CD4-positive, alpha-beta memory T cell (primary cell): ENCODE measurements at regions not wholly inside any gene's neighbourhood (a gene's known extent, or its start where the extent isn't known, plus 50 kb on each side); places are given as distances from the start of the nearest gene placed in this dataset.

Experiments used
- CTCF ChIA-PET: fragments of 350-600 bp; sonication (Branson Sonifier 250); formaldehyde crosslinking; loops from one replicate; lab custom pipeline; 2021; ENCODE audit warnings: inconsistent platforms; ENCODE audit not compliant: partially characterized antibody; lab: Charles Lee
- POLR2A ChIA-PET: fragments of 350-600 bp; sonication (Branson Sonifier 250); formaldehyde crosslinking; loops from one replicate; lab custom pipeline; 2021; ENCODE audit not compliant: partially characterized antibody; lab: Charles Lee
- DNase-seq, 5 donors: peaks; one replicate each; pipeline versions ENCODE4 v3.0.0 to v3.0.0-alpha.2; 2020 to 2022; ENCODE audit warnings: mixed read lengths in 1 of 5
- H3K27ac ChIP-seq: one replicate; pipeline ENCODE4 v1.7.0; 2013; ENCODE audit warnings: low read depth, low read length
- H3K27me3 ChIP-seq: 2 replicates; pipeline ENCODE4 v1.7.0; 2013; ENCODE audit warnings: mild to moderate bottlenecking, low read length, moderate library complexity; ENCODE audit not compliant: insufficient read depth
- H3K36me3 ChIP-seq: 2 replicates; pipeline ENCODE4 v1.7.0; 2013; ENCODE audit warnings: mild to moderate bottlenecking, low read length, moderate library complexity; ENCODE audit not compliant: insufficient read depth
- H3K4me1 ChIP-seq: 2 replicates; pipeline ENCODE4 v1.7.0; 2013; ENCODE audit warnings: mild to moderate bottlenecking, low read length, moderate library complexity; ENCODE audit not compliant: insufficient read depth
- H3K4me3 ChIP-seq, 2 donors: one replicate each; pipeline ENCODE4 v1.7.0; 2013; ENCODE audit warnings: low read length in 2 of 2, mild to moderate bottlenecking in 1 of 2
- H3K9me3 ChIP-seq, 2 donors: one replicate each; pipeline ENCODE4 v1.7.0; 2013; ENCODE audit warnings: low read length in 2 of 2, control low read depth in 1 of 2; ENCODE audit not compliant: control insufficient read depth in 1 of 2
- H3K27ac Mint-ChIP-seq, 7 donors: one replicate each; pipeline ENCODE4 v1.8.0; 2020 to 2021; ENCODE audit warnings: mixed read lengths in 7 of 7, mild to moderate bottlenecking in 6 of 7, inconsistent platforms in 3 of 7, moderate library complexity in 3 of 7
- H3K27me3 Mint-ChIP-seq, 2 donors: one replicate each; pipeline ENCODE4 v1.8.0; 2020 to 2021; ENCODE audit warnings: mixed read lengths in 2 of 2
- H3K36me3 Mint-ChIP-seq, 2 donors: one replicate each; pipeline ENCODE4 v1.8.0; 2020 to 2021; ENCODE audit warnings: mixed read lengths in 2 of 2, inconsistent platforms in 1 of 2, mild to moderate bottlenecking in 1 of 2
- H3K4me1 Mint-ChIP-seq, 4 donors: one replicate each; pipeline ENCODE4 v1.8.0; 2020 to 2021; ENCODE audit warnings: mixed read lengths in 4 of 4, mild to moderate bottlenecking in 1 of 4
- H3K4me3 Mint-ChIP-seq, 8 donors: one replicate each; pipeline ENCODE4 v1.8.0; 2020 to 2021; ENCODE audit warnings: mixed read lengths in 8 of 8, mild to moderate bottlenecking in 7 of 8, moderate library complexity in 6 of 8, inconsistent platforms in 3 of 8
- H3K9me3 Mint-ChIP-seq, 8 donors: one replicate each; pipeline ENCODE4 v1.8.0; 2020 to 2021; ENCODE audit warnings: mixed read lengths in 8 of 8, mild to moderate bottlenecking in 5 of 8, inconsistent platforms in 3 of 8, moderate library complexity in 1 of 8
- intact Hi-C: fragments of 100-400 bp; cut with micrococcal nuclease; formaldehyde crosslinking; loops from one replicate; pipeline ENCODE4 v1.15.1; 2023

- Histone ChIP-seq H3K27ac (no peak overlapping the region), H3K4me1 (no peaks in the 10 kb centered on the region), H3K4me3 (no peak overlapping the region), H3K9me3 (no peaks in the 10 kb centered on the region), H3K27me3 (no peaks in the 10 kb centered on the region), H3K36me3 (no peaks in the 10 kb centered on the region)
- POLR2A ChIA-PET, result no interaction called here
- Mint-ChIP-seq H3K27me3 (peaks cover 14 to 35% of the 10 kb centered on the region in 2 donors), H3K36me3 (peaks cover 0 to 4% of the 10 kb centered on the region in 2 donors), H3K9me3 (peaks cover 6 to 14% (median 9%) of the 10 kb centered on the region in 8 donors), H3K27ac (no peak overlapping the region), H3K4me3 (no peak overlapping the region), H3K4me1 (no peaks in the 10 kb centered on the region)
- CTCF ChIA-PET, result interaction anchor here (2.0 kb wide), 1 partner anchor 9 kb away, joined by 6 read pairs; no protein-coding TSS in a partner anchor
- no peak for DNase-seq
- intact Hi-C loops, result no loop called here
Observed at GRCh38 chr15:92531406-92531805, 124.2 kb downstream of the FAM174B start.

- Mint-ChIP-seq H3K27ac (no peak overlapping the region), H3K4me3 (no peak overlapping the region), H3K27me3 (peaks cover 13 to 28% of the 10 kb centered on the region in 2 donors), H3K36me3 (peaks cover 0 to 4% of the 10 kb centered on the region in 2 donors), H3K9me3 (peaks cover 0 to 5% (median 2%) of the 10 kb centered on the region in 8 donors), H3K4me1 (peaks cover 0 to 5% (median 0%) of the 10 kb centered on the region in 4 donors)
- Histone ChIP-seq H3K27me3 (no peaks in the 10 kb centered on the region), H3K9me3 (no peaks in the 10 kb centered on the region), H3K4me3 (no peak overlapping the region), H3K36me3 (no peaks in the 10 kb centered on the region), H3K27ac (no peak overlapping the region), H3K4me1 (no peaks in the 10 kb centered on the region)
- ChIA-PET CTCF (no interaction called here), POLR2A (no interaction called here)
- intact Hi-C loops, result no loop called here
- DNase-seq, result no peak
Observed at GRCh38 chr15:92528736-92529135, 126.8 kb downstream of the FAM174B start.

- no peak overlapping the region for H3K27ac Mint-ChIP-seq
- peaks cover 0 to 5% (median 0%) of the 10 kb centered on the region in 4 donors for H3K4me1 Mint-ChIP-seq
- CTCF ChIA-PET, result no interaction called here
- POLR2A ChIA-PET, result no interaction called here
- Histone ChIP-seq H3K4me1 (no peaks in the 10 kb centered on the region), H3K27me3 (no peaks in the 10 kb centered on the region), H3K9me3 (no peaks in the 10 kb centered on the region), H3K36me3 (no peaks in the 10 kb centered on the region), H3K4me3 (no peak overlapping the region), H3K27ac (no peak overlapping the region)
- no peak for DNase-seq
- peaks cover 13 to 23% of the 10 kb centered on the region in 2 donors for H3K27me3 Mint-ChIP-seq
- peaks cover 0 to 5% (median under 1%) of the 10 kb centered on the region in 8 donors for H3K9me3 Mint-ChIP-seq
- intact Hi-C loops, result no loop called here
- no peak overlapping the region for H3K4me3 Mint-ChIP-seq
- peaks cover 0 to 4% of the 10 kb centered on the region in 2 donors for H3K36me3 Mint-ChIP-seq
Observed at GRCh38 chr15:92527197-92527596, 128.4 kb downstream of the FAM174B start.

- Mint-ChIP-seq H3K36me3 (peaks cover 0 to 4% of the 10 kb centered on the region in 2 donors), H3K4me3 (peak overlapping the region in 1 of 8 donors; percentile 18), H3K4me1 (peaks cover 0 to 10% (median 3%) of the 10 kb centered on the region in 4 donors), H3K27ac (peak overlapping the region in 1 of 7 donors; percentile 71), H3K9me3 (peaks cover 0 to 5% (median under 1%) of the 10 kb centered on the region in 8 donors), H3K27me3 (peaks cover 9 to 16% of the 10 kb centered on the region in 2 donors)
- POLR2A ChIA-PET, result no interaction called here
- Histone ChIP-seq H3K36me3 (no peaks in the 10 kb centered on the region), H3K27me3 (no peaks in the 10 kb centered on the region), H3K9me3 (no peaks in the 10 kb centered on the region), H3K4me3 (no peak overlapping the region), H3K4me1 (no peaks in the 10 kb centered on the region), H3K27ac (no peak overlapping the region)
- intact Hi-C loops, result no loop called here
- CTCF ChIA-PET, result no interaction called here
- no peak for DNase-seq
Observed at GRCh38 chr15:92525758-92526245, 129.8 kb downstream of the FAM174B start.

- Histone ChIP-seq H3K9me3 (no peaks in the 10 kb centered on the region), H3K4me1 (no peaks in the 10 kb centered on the region), H3K4me3 (no peak overlapping the region), H3K27ac (no peak overlapping the region), H3K27me3 (no peaks in the 10 kb centered on the region), H3K36me3 (no peaks in the 10 kb centered on the region)
- intact Hi-C loops, result no loop called here
- H3K9me3 Mint-ChIP-seq, result peaks cover 0 to 5% (median under 1%) of the 10 kb centered on the region in 8 donors
- POLR2A ChIA-PET, result no interaction called here
- peaks cover 0 to 10% (median 3%) of the 10 kb centered on the region in 4 donors for H3K4me1 Mint-ChIP-seq
- H3K36me3 Mint-ChIP-seq, result peaks cover 0 to 4% of the 10 kb centered on the region in 2 donors
- H3K27ac Mint-ChIP-seq, result peak overlapping the region in 3 of 7 donors; percentile 2 to 37 (median 32)
- H3K4me3 Mint-ChIP-seq, result no peak overlapping the region
- CTCF ChIA-PET, result no interaction called here
- H3K27me3 Mint-ChIP-seq, result peaks cover 9 to 13% of the 10 kb centered on the region in 2 donors
- DNase-seq, result no peak
Observed at GRCh38 chr15:92524874-92525565, 130.6 kb downstream of the FAM174B start.

- CTCF ChIA-PET, result interaction anchor here (0.9 kb wide), 1 partner anchor 193 kb away, joined by 3 read pairs; no protein-coding TSS in a partner anchor
- no peak for DNase-seq
- Mint-ChIP-seq H3K27ac (no peak overlapping the region), H3K9me3 (peaks cover 0 to 5% (median 0%) of the 10 kb centered on the region in 8 donors), H3K36me3 (peaks cover 0 to 4% of the 10 kb centered on the region in 2 donors), H3K4me1 (peaks cover 0 to 10% (median 3%) of the 10 kb centered on the region in 4 donors), H3K27me3 (peaks cover 5 to 9% of the 10 kb centered on the region in 2 donors), H3K4me3 (no peak overlapping the region)
- Histone ChIP-seq H3K9me3 (no peaks in the 10 kb centered on the region), H3K4me3 (no peak overlapping the region), H3K4me1 (no peaks in the 10 kb centered on the region), H3K36me3 (no peaks in the 10 kb centered on the region), H3K27ac (no peak overlapping the region), H3K27me3 (no peaks in the 10 kb centered on the region)
- intact Hi-C loops, result no loop called here
- POLR2A ChIA-PET, result no interaction called here
Observed at GRCh38 chr15:92524161-92524560, 130.5 kb downstream of the ST8SIA2 start.

GRCh38 chr15:92523176-92523575, 129.5 kb downstream of the ST8SIA2 start:
- no peak overlapping the region for H3K4me3 Mint-ChIP-seq
- H3K27ac Mint-ChIP-seq, result no peak overlapping the region
- H3K36me3 ChIP-seq, result no peaks in the 10 kb centered on the region
- no peak overlapping the region for H3K27ac ChIP-seq
- peaks cover 0 to 10% (median 3%) of the 10 kb centered on the region in 4 donors for H3K4me1 Mint-ChIP-seq
- no peaks in the 10 kb centered on the region for H3K9me3 ChIP-seq
- no peaks in the 10 kb centered on the region for H3K27me3 ChIP-seq
- POLR2A ChIA-PET, result no interaction called here
- peaks cover 0 to 5% (median 0%) of the 10 kb centered on the region in 8 donors for H3K9me3 Mint-ChIP-seq
- CTCF ChIA-PET, result interaction anchor here (0.9 kb wide), 1 partner anchor 194 kb away, joined by 3 read pairs; no protein-coding TSS in a partner anchor
- no peak for DNase-seq
- H3K4me1 ChIP-seq, result no peaks in the 10 kb centered on the region
- intact Hi-C loops, result no loop called here
- no peak overlapping the region for H3K4me3 ChIP-seq
- H3K36me3 Mint-ChIP-seq, result peaks cover 0 to 4% of the 10 kb centered on the region in 2 donors
- peaks cover 1 to 10% of the 10 kb centered on the region in 2 donors for H3K27me3 Mint-ChIP-seq
